ENCODE measurements at regions not wholly inside any gene's neighbourhood (a gene's known extent, or its start where the extent isn't known, plus 50 kb on each side); places are given as distances from the start of the nearest gene placed in this dataset.
A peak's percentile ranks its signal among the peaks of the same experiment; 100 is the strongest.

- Histone ChIP-seq H3K9ac (ENCODE audit: insufficient read depth in 1 of 2, low read length in 2 of 2) (no peak overlapping the region), H3K4me3 (no peak overlapping the region), H3K27ac (ENCODE audit: low read depth in 1 of 2, low read length in 1 of 2) (no peak overlapping the region), H3K27me3 (ENCODE audit: control insufficient read depth in 3 of 3, insufficient read depth in 3 of 3, low read length in 2 of 3) (no peaks in the 10 kb centered on the region), H3K9me3 (ENCODE audit: control insufficient read depth in 4 of 4, insufficient read depth in 3 of 4, low read length in 3 of 4) (peaks cover 0 to 8% (median 0%) of the 10 kb centered on the region in 4 donors), H3K36me3 (ENCODE audit: control insufficient read depth in 4 of 4, insufficient read depth in 4 of 4, low read length in 4 of 4) (no peaks in the 10 kb centered on the region), H3K4me1 (ENCODE audit: control insufficient read depth in 5 of 5, insufficient read depth in 5 of 5, low read length in 5 of 5) (no peaks in the 10 kb centered on the region)
- TF ChIP-seq CTCF (IDR thresholded peaks at IDR 0.05; ENCODE audit: control extremely low read depth, extremely low read depth), result no peak
- ATAC-seq (ENCODE audit: insufficient read depth, low FRiP score) (no peak), DNase-seq (peak in 1 of 3 donors; percentile 23)
- WGBS, 2 donors, result 54 to 55% methylated on average over 3 of the region's 3 CpGs
These were observed 1153.3 kb downstream of the SORCS1 start for GRCh38 chr10:106011250-106011649.

DNA sequence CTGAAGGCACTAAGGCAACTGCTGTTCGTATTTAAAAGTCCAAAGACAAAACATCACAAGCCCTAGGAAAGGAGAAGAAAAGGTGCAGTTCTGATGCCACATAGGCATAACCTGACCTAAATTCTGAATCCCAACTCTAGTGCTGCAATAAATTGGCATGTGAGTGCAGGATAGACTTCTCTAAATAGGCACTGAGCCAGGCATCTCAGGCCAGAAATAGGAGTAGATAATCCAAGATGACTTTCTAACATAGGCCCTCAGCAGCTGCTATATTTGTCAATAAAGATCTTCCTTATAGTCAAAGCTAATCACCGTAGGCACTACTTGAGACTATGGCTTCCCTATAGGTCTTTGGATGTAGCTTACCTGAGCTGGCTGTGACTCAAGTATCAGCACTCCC lies 1163.8 kb downstream of the SORCS1 start:
- Histone ChIP-seq H3K27me3 (ENCODE audit: control insufficient read depth in 3 of 3, insufficient read depth in 3 of 3, low read length in 2 of 3) (no peaks in the 10 kb centered on the region), H3K9me3 (ENCODE audit: control insufficient read depth in 4 of 4, insufficient read depth in 3 of 4, low read length in 3 of 4) (no peaks in the 10 kb centered on the region), H3K4me1 (ENCODE audit: control insufficient read depth in 5 of 5, insufficient read depth in 5 of 5, low read length in 5 of 5) (peaks cover 0 to 4% (median 0%) of the 10 kb centered on the region in 5 donors), H3K36me3 (ENCODE audit: control insufficient read depth in 4 of 4, insufficient read depth in 4 of 4, low read length in 4 of 4) (no peaks in the 10 kb centered on the region), H3K9ac (ENCODE audit: insufficient read depth in 1 of 2, low read length in 2 of 2) (no peak overlapping the region), H3K27ac (ENCODE audit: low read depth in 1 of 2, low read length in 1 of 2) (no peak overlapping the region), H3K4me3 (no peak overlapping the region)
- DNase-seq (no peak), ATAC-seq (ENCODE audit: insufficient read depth, low FRiP score) (no peak)
- no peak for TF ChIP-seq CTCF (IDR thresholded peaks at IDR 0.05; ENCODE audit: control extremely low read depth, extremely low read depth)
- WGBS, 2 donors, result 87 to 90% methylated on average over 2 of the region's 2 CpGs

- WGBS, 2 donors, result 71 to 87% methylated on average over 3 of the region's 3 CpGs
- peaks cover 0 to 2% (median 0%) of the 10 kb centered on the region in 4 donors for H3K9me3 ChIP-seq (ENCODE audit: control insufficient read depth in 4 of 4, insufficient read depth in 3 of 4, low read length in 3 of 4)
- no peak for ATAC-seq (ENCODE audit: insufficient read depth, low FRiP score)
- no peak overlapping the region for H3K27ac ChIP-seq (ENCODE audit: low read depth in 1 of 2, low read length in 1 of 2)
- H3K4me1 ChIP-seq (ENCODE audit: control insufficient read depth in 5 of 5, insufficient read depth in 5 of 5, low read length in 5 of 5), result peaks cover 0 to 3% (median 0%) of the 10 kb centered on the region in 5 donors
- TF ChIP-seq CTCF (IDR thresholded peaks at IDR 0.05; ENCODE audit: control extremely low read depth, extremely low read depth), result no peak
- H3K9ac ChIP-seq (ENCODE audit: insufficient read depth in 1 of 2, low read length in 2 of 2), result no peak overlapping the region
- H3K36me3 ChIP-seq (ENCODE audit: control insufficient read depth in 4 of 4, insufficient read depth in 4 of 4, low read length in 4 of 4), result no peaks in the 10 kb centered on the region
- no peak overlapping the region for H3K4me3 ChIP-seq
- H3K27me3 ChIP-seq (ENCODE audit: control insufficient read depth in 3 of 3, insufficient read depth in 3 of 3, low read length in 2 of 3), result no peaks in the 10 kb centered on the region
- no peak for DNase-seq
These were observed 1170.9 kb downstream of the SORCS1 start for GRCh38 chr10:105993609-105994008.

DNA sequence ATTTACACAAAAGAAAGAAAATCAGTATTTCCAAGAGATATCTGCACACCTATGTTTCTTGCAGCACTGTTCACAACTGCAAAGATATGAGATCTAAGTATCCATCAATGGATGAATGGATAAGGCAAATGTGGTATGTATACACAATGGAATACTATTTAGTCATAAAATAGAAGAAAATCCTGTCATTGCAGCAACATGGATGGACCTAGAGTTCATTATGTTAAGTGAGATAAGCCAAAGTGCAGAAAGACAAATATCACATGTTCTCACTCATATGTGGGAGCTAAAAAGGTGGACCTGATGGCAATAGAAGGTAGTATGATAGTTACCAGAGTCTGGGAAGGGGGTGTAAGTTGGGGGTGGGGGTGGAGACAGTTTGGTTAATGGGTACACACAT lies 1171.6 kb downstream of the SORCS1 start:
- H3K36me3 ChIP-seq (ENCODE audit: control insufficient read depth in 4 of 4, insufficient read depth in 4 of 4, low read length in 4 of 4), result no peaks in the 10 kb centered on the region
- ATAC-seq (ENCODE audit: insufficient read depth, low FRiP score) (no peak), DNase-seq (no peak)
- H3K27me3 ChIP-seq (ENCODE audit: control insufficient read depth in 3 of 3, insufficient read depth in 3 of 3, low read length in 2 of 3), result no peaks in the 10 kb centered on the region
- H3K9me3 ChIP-seq (ENCODE audit: control insufficient read depth in 4 of 4, insufficient read depth in 3 of 4, low read length in 3 of 4), result peaks cover 0 to 2% (median 0%) of the 10 kb centered on the region in 4 donors
- no peak overlapping the region for H3K4me3 ChIP-seq
- peaks cover 0 to 6% (median 0%) of the 10 kb centered on the region in 5 donors for H3K4me1 ChIP-seq (ENCODE audit: control insufficient read depth in 5 of 5, insufficient read depth in 5 of 5, low read length in 5 of 5)
- no peak overlapping the region for H3K27ac ChIP-seq (ENCODE audit: low read depth in 1 of 2, low read length in 1 of 2)
- no peak overlapping the region for H3K9ac ChIP-seq (ENCODE audit: insufficient read depth in 1 of 2, low read length in 2 of 2)
- TF ChIP-seq CTCF (IDR thresholded peaks at IDR 0.05; ENCODE audit: control extremely low read depth, extremely low read depth), result no peak

Data from lung (tissue), 11 donors.